Fibroblast of lung (primary cell): ENCODE measurements at regions not wholly inside any gene's neighbourhood (a gene's known extent, or its start where the extent isn't known, plus 50 kb on each side); places are given as distances from the start of the nearest gene placed in this dataset.

Experiments
- DNase-seq, 2 donors: peaks; one replicate each; pipeline versions ENCODE4 v3.0.0 to v3.0.0-alpha.2; 2010; ENCODE audit warnings: low read depth in 2 of 2
- H2AFZ ChIP-seq: 2 replicates; pipeline ENCODE4 v1.5.1; 2012; ENCODE audit warnings: low read length, control low read depth, inconsistent platforms
- H3K27ac ChIP-seq: 2 replicates; pipeline ENCODE4 v1.5.1; 2011; ENCODE audit warnings: low read length, control low read depth; ENCODE audit not compliant: insufficient read depth
- H3K27me3 ChIP-seq: 2 replicates; pipeline ENCODE4 v1.5.1; 2011; ENCODE audit warnings: mild to moderate bottlenecking, low read length; ENCODE audit not compliant: control insufficient read depth, insufficient read depth
- H3K36me3 ChIP-seq: 2 replicates; pipeline ENCODE4 v1.5.1; 2011; ENCODE audit warnings: low read length; ENCODE audit not compliant: control insufficient read depth, insufficient read depth
- H3K4me1 ChIP-seq: 2 replicates; pipeline ENCODE4 v1.5.1; 2011; ENCODE audit warnings: low read length; ENCODE audit not compliant: control insufficient read depth, insufficient read depth; ENCODE audit errors: extremely low read depth
- H3K4me2 ChIP-seq: 2 replicates; pipeline ENCODE4 v1.5.1; 2011; ENCODE audit warnings: low read length, control low read depth; ENCODE audit not compliant: insufficient read depth; ENCODE audit errors: extremely low read depth
- H3K4me3 ChIP-seq, 4 experiments: fragments of 200-600 bp in 1 of 4; sonication (generic) in 1 of 4; replicated peaks in 1 of 4; 2 replicates each; pipeline ENCODE4 v1.5.1; 2011 to 2016; ENCODE audit warnings: low read length in 4 of 4, low read depth in 3 of 4, mild to moderate bottlenecking in 3 of 4, control low read depth in 2 of 4, inconsistent platforms in 1 of 4, mixed read lengths in 1 of 4; ENCODE audit not compliant: insufficient read depth in 1 of 4; ENCODE audit errors: control extremely low read depth in 1 of 4
- H3K79me2 ChIP-seq: 2 replicates; pipeline ENCODE4 v1.5.1; 2012; ENCODE audit warnings: mild to moderate bottlenecking, low read length, inconsistent platforms; ENCODE audit not compliant: control insufficient read depth, insufficient read depth
- H3K9ac ChIP-seq: 2 replicates; pipeline ENCODE4 v1.5.1; 2011; ENCODE audit warnings: mild to moderate bottlenecking, low read length, control low read depth; ENCODE audit not compliant: insufficient read depth
- H3K9me3 ChIP-seq: 2 replicates; pipeline ENCODE4 v1.5.1; 2012; ENCODE audit warnings: low read depth, low read length; ENCODE audit not compliant: control insufficient read depth, insufficient read depth
- H4K20me1 ChIP-seq: 2 replicates; pipeline ENCODE4 v1.5.1; 2011; ENCODE audit warnings: low read length; ENCODE audit not compliant: control insufficient read depth, insufficient read depth; ENCODE audit errors: extremely low read depth
- CTCF ChIP-seq, 2 donors: IDR thresholded peaks in 1 of 2; conservative IDR thresholded peaks in 1 of 2; 1 replicate in 1 of 2; 2 replicates in 1 of 2; pipeline ENCODE4 v1.5.1; 2011 to 2012; ENCODE audit warnings: low read length in 2 of 2, control low read depth in 1 of 2, inconsistent platforms in 1 of 2, low read depth in 1 of 2, mild to moderate bottlenecking in 1 of 2
- EZH2 ChIP-seq: IDR thresholded peaks from 2 replicates; pipeline ENCODE4 v1.5.1; 2012; ENCODE audit warnings: low read length, control low read depth, mild to moderate bottlenecking; ENCODE audit errors: missing control alignments

DNA sequence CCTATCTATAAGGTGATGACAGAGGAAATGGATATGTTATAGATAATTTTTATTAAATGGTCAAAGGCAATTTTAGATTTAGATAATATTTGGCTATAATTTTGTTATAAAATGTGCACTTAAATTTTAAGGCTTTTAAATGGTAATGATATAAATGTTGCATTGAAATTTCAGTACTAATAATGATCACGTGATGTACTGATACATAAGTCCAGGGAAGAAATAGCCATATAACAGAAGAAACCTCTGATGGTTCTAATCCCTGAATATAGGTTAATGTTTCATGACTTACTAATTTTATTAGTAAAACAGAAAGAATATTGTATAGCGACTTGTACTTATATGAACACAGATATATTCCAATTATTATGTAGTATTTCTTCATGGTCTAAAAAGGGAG, 211.9 kb downstream of the SOCS6 start:
- TF ChIP-seq EZH2, result no peak
- TF ChIP-seq CTCF (conservative IDR thresholded peaks at IDR 0.05 in 1 of 2, IDR thresholded peaks at IDR 0.05 in 1 of 2; ENCODE audit: low read depth in 1 of 2, low read length in 2 of 2), result no peak
- H3K36me3 ChIP-seq, result no peaks in the 10 kb centered on the region
- H3K79me2 ChIP-seq, result no peaks in the 10 kb centered on the region
- no peaks in the 10 kb centered on the region for H3K9me3 ChIP-seq
- no peaks in the 10 kb centered on the region for H3K27me3 ChIP-seq
- no peak overlapping the region for H3K4me2 ChIP-seq
- no peak overlapping the region for H3K4me3 ChIP-seq
- no peak overlapping the region for H3K9ac ChIP-seq
- no peak for DNase-seq
- no peaks in the 10 kb centered on the region for H3K4me1 ChIP-seq
- H3K27ac ChIP-seq, result no peak overlapping the region
- no peaks in the 10 kb centered on the region for H4K20me1 ChIP-seq
- no peak overlapping the region for H2AFZ ChIP-seq

DNA sequence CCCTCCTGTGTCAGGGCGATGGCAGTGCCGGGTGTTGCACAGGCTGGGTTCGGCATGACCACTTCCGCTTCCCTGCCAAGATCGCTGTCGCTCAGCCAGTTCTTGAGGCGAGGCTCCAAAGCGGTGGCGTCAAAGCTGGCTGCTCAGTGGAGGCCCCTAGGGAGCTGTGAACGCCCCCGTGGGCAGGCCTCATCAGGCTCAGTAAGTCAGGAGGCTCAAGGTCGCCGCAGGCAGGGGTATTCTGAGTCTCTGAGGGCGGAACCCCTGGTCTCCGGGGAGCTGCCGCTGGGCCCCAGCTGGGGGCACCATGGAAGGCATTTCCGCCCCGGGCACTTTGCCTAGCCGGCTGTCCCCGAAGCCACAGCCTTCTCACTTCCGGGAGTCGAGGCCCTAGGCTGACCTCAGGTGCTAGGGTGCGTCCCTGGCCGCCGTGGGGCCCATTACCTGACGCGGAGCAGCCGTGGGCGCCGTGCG, 210.4 kb downstream of the SOCS6 start:
- Histone ChIP-seq H3K4me3 (no peak overlapping the region), H3K79me2 (no peaks in the 10 kb centered on the region), H3K27me3 (no peaks in the 10 kb centered on the region), H3K4me2 (no peak overlapping the region), H3K4me1 (no peaks in the 10 kb centered on the region), H3K9ac (no peak overlapping the region), H3K9me3 (no peaks in the 10 kb centered on the region), H4K20me1 (no peaks in the 10 kb centered on the region), H3K27ac (no peak overlapping the region), H3K36me3 (no peaks in the 10 kb centered on the region), H2AFZ (no peak overlapping the region)
- TF ChIP-seq CTCF (conservative IDR thresholded peaks at IDR 0.05 in 1 of 2, IDR thresholded peaks at IDR 0.05 in 1 of 2; ENCODE audit: low read depth in 1 of 2, low read length in 2 of 2) (no peak), EZH2 (no peak)
- DNase-seq, result no peak

GRCh38 chr18:70496353-70497294, 207.8 kb downstream of the SOCS6 start:
- Histone ChIP-seq H3K4me3 (no peak overlapping the region), H3K27me3 (no peaks in the 10 kb centered on the region), H3K27ac (no peak overlapping the region), H3K36me3 (no peaks in the 10 kb centered on the region), H3K9me3 (no peaks in the 10 kb centered on the region), H3K9ac (no peak overlapping the region), H4K20me1 (no peaks in the 10 kb centered on the region), H3K4me2 (no peak overlapping the region), H3K79me2 (no peaks in the 10 kb centered on the region), H2AFZ (no peak overlapping the region), H3K4me1 (no peaks in the 10 kb centered on the region)
- TF ChIP-seq EZH2 (no peak), CTCF (conservative IDR thresholded peaks at IDR 0.05 in 1 of 2, IDR thresholded peaks at IDR 0.05 in 1 of 2; ENCODE audit: low read depth in 1 of 2, low read length in 2 of 2) (no peak)
- DNase-seq, result no peak
